PC-9 (cell line): ENCODE measurements at regions not wholly inside any gene's neighbourhood (a gene's known extent, or its start where the extent isn't known, plus 50 kb on each side); places are given as distances from the start of the nearest gene placed in this dataset.

ENCODE experiments used
- EZH2 ChIP-seq: fragments of 200-600 bp; sonication (generic); IDR thresholded peaks from 2 replicates; pipeline ENCODE4 v1.8.0; 2017; ENCODE audit warnings: antibody characterized with exemption, low read depth
- TF ChIP-seq, protein P1 (sequence below): fragments of 200-600 bp; sonication (generic); conservative IDR thresholded peaks from 2 replicates; pipeline ENCODE4 v1.6.1; 2017; ENCODE audit warnings: mixed run types, antibody characterized with exemption, mild to moderate bottlenecking, moderate library complexity

DNA sequence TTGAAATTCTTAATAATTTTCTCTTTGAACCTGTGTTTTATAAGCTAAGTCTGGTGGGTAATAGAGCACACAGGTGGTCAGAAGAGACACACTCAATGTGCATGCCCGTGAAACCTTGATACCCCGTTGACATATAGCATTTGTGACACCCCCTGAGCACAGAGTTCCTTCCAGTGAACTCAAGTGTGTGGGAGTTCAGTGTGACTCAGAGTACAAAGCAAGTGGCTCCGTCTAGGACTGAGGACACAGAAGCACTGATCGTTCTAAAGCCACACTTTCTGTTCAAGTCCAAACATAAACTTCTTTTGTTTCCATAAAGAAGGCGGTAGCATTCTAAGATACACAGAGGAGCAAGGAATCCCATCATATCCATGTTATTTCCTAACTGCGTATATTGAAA is 523.6 kb downstream of the PID1 start:
- TF ChIP-seq, protein P1, sequence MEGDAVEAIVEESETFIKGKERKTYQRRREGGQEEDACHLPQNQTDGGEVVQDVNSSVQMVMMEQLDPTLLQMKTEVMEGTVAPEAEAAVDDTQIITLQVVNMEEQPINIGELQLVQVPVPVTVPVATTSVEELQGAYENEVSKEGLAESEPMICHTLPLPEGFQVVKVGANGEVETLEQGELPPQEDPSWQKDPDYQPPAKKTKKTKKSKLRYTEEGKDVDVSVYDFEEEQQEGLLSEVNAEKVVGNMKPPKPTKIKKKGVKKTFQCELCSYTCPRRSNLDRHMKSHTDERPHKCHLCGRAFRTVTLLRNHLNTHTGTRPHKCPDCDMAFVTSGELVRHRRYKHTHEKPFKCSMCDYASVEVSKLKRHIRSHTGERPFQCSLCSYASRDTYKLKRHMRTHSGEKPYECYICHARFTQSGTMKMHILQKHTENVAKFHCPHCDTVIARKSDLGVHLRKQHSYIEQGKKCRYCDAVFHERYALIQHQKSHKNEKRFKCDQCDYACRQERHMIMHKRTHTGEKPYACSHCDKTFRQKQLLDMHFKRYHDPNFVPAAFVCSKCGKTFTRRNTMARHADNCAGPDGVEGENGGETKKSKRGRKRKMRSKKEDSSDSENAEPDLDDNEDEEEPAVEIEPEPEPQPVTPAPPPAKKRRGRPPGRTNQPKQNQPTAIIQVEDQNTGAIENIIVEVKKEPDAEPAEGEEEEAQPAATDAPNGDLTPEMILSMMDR, result no peak
- no peak for TF ChIP-seq EZH2
